Uterus (tissue), 3 donors: ENCODE measurements at regions not wholly inside any gene's neighbourhood (a gene's known extent, or its start where the extent isn't known, plus 50 kb on each side); places are given as distances from the start of the nearest gene placed in this dataset.

Experiments used
- DNase-seq, 2 donors: peaks; one replicate each; pipeline ENCODE4 v3.0.0-alpha.2; 2019 to 2020
- H3K27ac ChIP-seq, 2 donors: fragments of 200-600 bp; sonication (generic); 1 replicate in 1 of 2; 2 replicates in 1 of 2; pipeline ENCODE4 v1.5.1; 2016 to 2018
- H3K27me3 ChIP-seq, 2 donors: fragments of 200-600 bp; sonication (generic); one replicate each; pipeline ENCODE4 v1.5.1; 2018 to 2019; ENCODE audit warnings: control low read depth in 1 of 2
- H3K36me3 ChIP-seq, 2 donors: fragments of 200-600 bp; sonication (generic); one replicate each; pipeline ENCODE4 v1.5.1; 2019; ENCODE audit warnings: control low read depth in 1 of 2
- H3K4me1 ChIP-seq, 2 donors: fragments of 200-600 bp; sonication (generic); one replicate each; pipeline ENCODE4 v1.5.1; 2018 to 2019; ENCODE audit warnings: control low read depth in 1 of 2
- H3K4me3 ChIP-seq, 2 donors: fragments of 200-600 bp; sonication (generic); 1 replicate in 1 of 2; 2 replicates in 1 of 2; pipeline ENCODE4 v1.5.1; 2018 to 2019; ENCODE audit warnings: mild to moderate bottlenecking in 1 of 2
- H3K9me3 ChIP-seq, 2 donors: fragments of 200-600 bp; sonication (generic); one replicate each; pipeline ENCODE4 v1.5.1; 2019; ENCODE audit warnings: control low read depth in 1 of 2
- CTCF ChIP-seq, 4 experiments: fragments of 200-600 bp in 2 of 4; fragments of 450-650 bp in 2 of 4; sonication (generic) in 2 of 4; IDR thresholded peaks; one replicate each; pipeline ENCODE4 v1.5.1; 2016 to 2019; ENCODE audit warnings: antibody characterized with exemption in 4 of 4, mild to moderate bottlenecking in 2 of 4, moderate library complexity in 1 of 4
- POLR2A ChIP-seq, 2 donors: fragments of 450-650 bp; IDR thresholded peaks; one replicate each; pipeline ENCODE4 v1.6.1; 2016; ENCODE audit warnings: antibody characterized with exemption in 2 of 2, mild to moderate bottlenecking in 1 of 2, moderate library complexity in 1 of 2
- intact Hi-C: fragments of 100-400 bp; cut with DNase I; formaldehyde crosslinking; loops from one replicate; pipeline ENCODE4 v1.15.1; 2023; ENCODE audit warnings: low total_unique reads
- donor health status: DM: yes; HTN: yes; CAD: no.

- TF ChIP-seq POLR2A (IDR thresholded peaks at IDR 0.05) (no peak), CTCF (IDR thresholded peaks at IDR 0.05) (no peak)
- Histone ChIP-seq H3K27ac (no peak overlapping the region), H3K36me3 (no peaks in the 10 kb centered on the region), H3K27me3 (no peaks in the 10 kb centered on the region), H3K4me3 (no peak overlapping the region), H3K9me3 (no peaks in the 10 kb centered on the region), H3K4me1 (no peaks in the 10 kb centered on the region)
- intact Hi-C loops, result no loop called here
- DNase-seq, result no peak
These were observed 715.9 kb upstream of the POU3F2 start for GRCh38 chr6:98118397-98119045.

GRCh38 chr6:98124171-98124570 is 710.2 kb upstream of the POU3F2 start:
- Histone ChIP-seq H3K4me3 (no peak overlapping the region), H3K36me3 (no peaks in the 10 kb centered on the region), H3K27me3 (no peaks in the 10 kb centered on the region), H3K4me1 (no peaks in the 10 kb centered on the region), H3K9me3 (no peaks in the 10 kb centered on the region), H3K27ac (no peak overlapping the region)
- TF ChIP-seq CTCF (IDR thresholded peaks at IDR 0.05), result no peak
- no peak for TF ChIP-seq POLR2A (IDR thresholded peaks at IDR 0.05)
- intact Hi-C loops, result no loop called here
- DNase-seq, result no peak

GRCh38 chr6:98131290-98131990 is 702.9 kb upstream of the POU3F2 start:
- H3K9me3 ChIP-seq, result no peaks in the 10 kb centered on the region
- TF ChIP-seq POLR2A (IDR thresholded peaks at IDR 0.05) (no peak), CTCF (IDR thresholded peaks at IDR 0.05) (no peak)
- no peak overlapping the region for H3K27ac ChIP-seq
- DNase-seq, result no peak
- H3K4me1 ChIP-seq, result no peaks in the 10 kb centered on the region
- H3K27me3 ChIP-seq, result no peaks in the 10 kb centered on the region
- no peak overlapping the region for H3K4me3 ChIP-seq
- intact Hi-C loops, result no loop called here
- H3K36me3 ChIP-seq, result no peaks in the 10 kb centered on the region

- no peak overlapping the region for H3K4me3 ChIP-seq
These were observed 698.0 kb upstream of the POU3F2 start for GRCh38 chr6:98136333-98136732.

More at GRCh38 chr6:98136333-98136732, 698.0 kb upstream of the POU3F2 start:
- Histone ChIP-seq H3K4me1 (no peaks in the 10 kb centered on the region), H3K27ac (no peak overlapping the region), H3K36me3 (no peaks in the 10 kb centered on the region), H3K9me3 (no peaks in the 10 kb centered on the region), H3K27me3 (no peaks in the 10 kb centered on the region)
- intact Hi-C loops, result no loop called here
- no peak for DNase-seq
- TF ChIP-seq POLR2A (IDR thresholded peaks at IDR 0.05) (no peak), CTCF (IDR thresholded peaks at IDR 0.05) (no peak)
